K562 (cell line): ENCODE measurements at regions not wholly inside any gene's neighbourhood (a gene's known extent, or its start where the extent isn't known, plus 50 kb on each side); places are given as distances from the start of the nearest gene placed in this dataset.
"Not testable (repeated sequence)": the region's sequence is repeated elsewhere in the genome, so short reads cannot be mapped to it uniquely, and the experiment has no call there.

Source experiments
- ATAC-seq: fragments of 200-7000 bp; cut with Tn5 transposase; 3 replicates; pipeline ENCODE4 v1.9.1; 2020; ENCODE audit warnings: moderate library complexity
- BruUV-seq: library from RNA; stranded (reverse); fragments of 400-500 nt; replicated peaks from 2 replicates; lab custom pipeline; 2021; lab: Mats Ljungman, UMichigan
- CTCF ChIA-PET: fragments of 300-600 bp; formaldehyde crosslinking; extraction: SDS; loops from one replicate; lab custom pipeline; 2021; ENCODE audit warnings: low intra/inter-chr PET ratio; lab: Yijun Ruan, JAX
- POLR2A ChIA-PET: fragments of 300-600, 350-650 bp; sonication (Branson Sonifier 250); formaldehyde crosslinking; extraction: SDS; loops from one replicate; lab custom pipeline; 2021; ENCODE audit warnings: antibody characterized with exemption, inconsistent platforms; lab: Yijun Ruan, JAX
- DNase-seq, 4 experiments: peaks; one replicate each; pipeline versions ENCODE4 v3.0.0 to v3.0.0-alpha.2; 2011 to 2018; ENCODE audit warnings: low spot score in 3 of 4, mixed read lengths in 3 of 4; ENCODE audit errors: extremely low read depth in 1 of 4
- FAIRE-seq: peaks from 2 replicates; lab custom pipeline; 2011; peaks lifted over from hg19 to GRCh38; lab: Jason Lieb, UNC
- H2AFZ ChIP-seq: 2 replicates; pipeline ENCODE4 v1.6.0; 2011; ENCODE audit warnings: low read depth, low read length, control low read depth, inconsistent platforms
- H3K27ac ChIP-seq: fragments of 200-600 bp; 3 replicates; pipeline ENCODE4 v1.8.0; 2011; ENCODE audit warnings: low read depth, mild to moderate bottlenecking, control low read depth, inconsistent platforms, low read length, moderate library complexity, mixed read lengths; ENCODE audit errors: extremely low read depth
- H3K27me3 ChIP-seq, 2 experiments: fragments of 300-600 bp in 1 of 2; 2 replicates in 1 of 2; 3 replicates in 1 of 2; pipeline versions ENCODE4 v1.6.0 to v1.8.0; 2011; ENCODE audit warnings: inconsistent platforms in 2 of 2, low read length in 2 of 2, mild to moderate bottlenecking in 1 of 2, mixed read lengths in 1 of 2, moderate library complexity in 1 of 2; ENCODE audit not compliant: control insufficient read depth in 2 of 2, insufficient read depth in 2 of 2
- H3K36me3 ChIP-seq: fragments of 300-600 bp; 3 replicates; pipeline ENCODE4 v1.8.0; 2011; ENCODE audit warnings: mild to moderate bottlenecking, low read length, inconsistent platforms; ENCODE audit not compliant: control insufficient read depth, insufficient read depth
- H3K4me1 ChIP-seq, 2 experiments: fragments of 200-600 bp in 1 of 2; replicated peaks in 1 of 2; 2 replicates in 1 of 2; 3 replicates in 1 of 2; pipeline versions ENCODE4 v1.5.1 to v1.8.0; 2011; ENCODE audit warnings: inconsistent platforms in 2 of 2, low read length in 2 of 2, mild to moderate bottlenecking in 1 of 2, mixed read lengths in 1 of 2, moderate library complexity in 1 of 2; ENCODE audit not compliant: control insufficient read depth in 2 of 2, insufficient read depth in 2 of 2
- H3K4me2 ChIP-seq: 2 replicates; pipeline ENCODE4 v1.6.1; 2011; ENCODE audit warnings: low read length, control low read depth, inconsistent platforms, mixed read lengths; ENCODE audit not compliant: insufficient read depth
- H3K4me3 ChIP-seq: fragments of 200-600 bp; sonication (generic), shearing (Covaris generic); 2 replicates; pipeline ENCODE4 v1.5.1; 2016; ENCODE audit warnings: control low read depth, inconsistent platforms
- H3K79me2 ChIP-seq: fragments of 200-600 bp; 3 replicates; pipeline ENCODE4 v1.8.0; 2011; ENCODE audit warnings: low read length, inconsistent platforms; ENCODE audit not compliant: control insufficient read depth, insufficient read depth
- H3K9ac ChIP-seq, 2 experiments: 2 replicates each; pipeline versions ENCODE4 v1.6.0 to v1.6.1; 2011; ENCODE audit warnings: low read depth in 2 of 2, low read length in 2 of 2, control low read depth in 1 of 2, inconsistent platforms in 1 of 2, mild to moderate bottlenecking in 1 of 2, mixed read lengths in 1 of 2; ENCODE audit not compliant: insufficient read depth in 1 of 2
- H3K9me1 ChIP-seq: one replicate; pipeline ENCODE4 v1.6.0; 2011; ENCODE audit warnings: inconsistent platforms, mild to moderate bottlenecking, low read length, moderate library complexity; ENCODE audit not compliant: control insufficient read depth, insufficient read depth
- H3K9me3 ChIP-seq: replicated peaks from 2 replicates; pipeline ENCODE4 v1.5.1; 2011; ENCODE audit warnings: low read depth, low read length, inconsistent platforms; ENCODE audit not compliant: control insufficient read depth, insufficient read depth
- H4K20me1 ChIP-seq: replicated peaks from 2 replicates; pipeline ENCODE4 v1.6.1; 2011; ENCODE audit warnings: low read length, inconsistent platforms, mixed read lengths; ENCODE audit not compliant: control insufficient read depth, insufficient read depth
- ADNP ChIP-seq: fragments of 200-800 bp; sonication (Bioruptor generic); IDR thresholded peaks from 2 replicates; pipeline ENCODE4 v1.6.1; 2016; ENCODE audit warnings: missing genetic modification characterization, missing compliant biosample characterization
- BRF1 ChIP-seq: IDR thresholded peaks from 3 replicates; pipeline ENCODE4 v1.6.1; 2011; ENCODE audit warnings: borderline replicate concordance, mild to moderate bottlenecking; ENCODE audit not compliant: insufficient read length; ENCODE audit errors: extremely low read depth
- CCAR2 ChIP-seq: fragments of 200-400 bp; formaldehyde crosslinking; IDR thresholded peaks from 2 replicates; pipeline ENCODE4 v1.6.1; 2017; ENCODE audit warnings: mild to moderate bottlenecking, low read depth, low read length
- CSDE1 ChIP-seq, 2 experiments: fragments of 450-650 bp; IDR thresholded peaks; 2 replicates each; pipeline ENCODE4 v1.6.1; 2016; ENCODE audit warnings: mild to moderate bottlenecking in 1 of 2
- CTCFL ChIP-seq: IDR thresholded peaks from 2 replicates; pipeline ENCODE4 v1.6.1; 2011; ENCODE audit warnings: borderline replicate concordance, low read depth, mild to moderate bottlenecking, moderate library complexity, low read length; ENCODE audit not compliant: insufficient read depth, poor library complexity, severe bottlenecking
- HDAC6 ChIP-seq: IDR thresholded peaks from 2 replicates; pipeline ENCODE4 v1.6.1; 2012; ENCODE audit warnings: low read depth, mild to moderate bottlenecking, control low read depth, inconsistent platforms, low read length, moderate library complexity
- MXD1 ChIP-seq: fragments of 250-450 bp; sonication (Bioruptor Pico); IDR thresholded peaks from 2 replicates; pipeline ENCODE4 v1.8.0; 2021; ENCODE audit warnings: borderline replicate concordance, mild to moderate bottlenecking, moderate library complexity; ENCODE audit not compliant: poor library complexity, severe bottlenecking
- ZBTB8A ChIP-seq: fragments of 450-650 bp; IDR thresholded peaks from 2 replicates; pipeline ENCODE4 v1.6.1; 2018; ENCODE audit warnings: mild to moderate bottlenecking, moderate library complexity; ENCODE audit not compliant: partially characterized antibody
- ZNF140 ChIP-seq: fragments of 250-450 bp; sonication (Bioruptor Pico); IDR thresholded peaks from 2 replicates; pipeline ENCODE4 v1.8.0; 2021; ENCODE audit warnings: moderate library complexity, mild to moderate bottlenecking, inconsistent platforms
- ZNF232 ChIP-seq: sonication (generic); formaldehyde crosslinking; IDR thresholded peaks from 2 replicates; pipeline ENCODE4 v1.8.0; 2022; ENCODE audit warnings: mild to moderate bottlenecking, missing genetic modification reagents
- ZNF561 ChIP-seq: fragments of 450-650 bp; formaldehyde crosslinking; conservative IDR thresholded peaks from 2 replicates; pipeline ENCODE4 v1.4.0; 2020; ENCODE audit warnings: mild to moderate bottlenecking, moderate library complexity
- WGBS: fragments of 100-300 bp; shearing (Covaris generic); methylation state at CpG from one replicate; pipeline ENCODE4 v1.1.6; 2016; ENCODE audit warnings: low coverage, mixed read lengths; ENCODE audit not compliant: insufficient coverage; ENCODE audit errors: missing lambda C conversion rate; 5-methylcytosine and 5-hydroxymethylcytosine counted together
- in situ Hi-C: fragments of 300-500 bp; cut with MboI; formaldehyde crosslinking; loops from 4 replicates; pipeline ENCODE4 v1.15.0; 2018; ENCODE audit warnings: inconsistent platforms, mixed read lengths
- intact Hi-C: fragments of 100-400 bp; cut with micrococcal nuclease; formaldehyde crosslinking; loops from 2 replicates; pipeline ENCODE4 v1.14.2; 2022

- TF ChIP-seq CTCFL = no peak
Measured at GRCh38 chr10:100650693-100651092, 94.7 kb upstream of the PAX2 start (continued).

- in situ Hi-C loops, H3K9me3 ChIP-seq, H3K4me2 ChIP-seq, intact Hi-C loops, H3K27ac ChIP-seq, H3K9ac ChIP-seq, H2AFZ ChIP-seq, H3K36me3 ChIP-seq, H3K4me3 ChIP-seq, H4K20me1 ChIP-seq, CTCF ChIA-PET, POLR2A ChIA-PET, H3K9me1 ChIP-seq, DNase-seq, H3K79me2 ChIP-seq, BruUV-seq, ATAC-seq, FAIRE-seq: not testable (repeated sequence)
- Histone ChIP-seq H3K27me3 (peaks cover 15 to 23% of the 10 kb centered on the region in 2 experiments), H3K4me1 (peaks cover 0 to 16% of the 10 kb centered on the region in 2 experiments; a peak in 2 of 5 replicates)
- WGBS = no CpG with 5 or more reads among the region's 3 CpGs
Measured at GRCh38 chr10:100651099-100651498, 94.3 kb upstream of the PAX2 start.

GRCh38 chr10:100651916-100652315 is 93.5 kb upstream of the PAX2 start:
- H3K79me2 ChIP-seq = no peaks in the 10 kb centered on the region
- FAIRE-seq (no peak), ATAC-seq (no peak), DNase-seq (no peak)
- ChIA-PET POLR2A (interaction anchor here (0.6 kb wide), 1 partner anchor 171 kb away, joined by 3 read pairs; no protein-coding TSS in a partner anchor), CTCF (no interaction called here)
- H3K27me3 ChIP-seq = peaks cover 15 to 25% of the 10 kb centered on the region in 2 experiments
- no TSS peak for BruUV-seq
- no peak overlapping the region for H3K4me3 ChIP-seq
- no peak overlapping the region for H3K27ac ChIP-seq
- intact Hi-C loops = no loop called here
- no peaks in the 10 kb centered on the region for H3K9me3 ChIP-seq
- H3K36me3 ChIP-seq = no peaks in the 10 kb centered on the region
- in situ Hi-C loops = no loop called here
- no peak overlapping the region for H3K4me2 ChIP-seq
- H3K9ac ChIP-seq = no peak overlapping the region
- WGBS = 0% methylated on average over 2 of the region's 6 CpGs
- H2AFZ ChIP-seq = no peak overlapping the region
- H3K9me1 ChIP-seq = no peaks in the 10 kb centered on the region
- peaks cover 0 to 17% of the 10 kb centered on the region in 2 experiments; a peak in 2 of 5 replicates for H3K4me1 ChIP-seq
- no peaks in the 10 kb centered on the region for H4K20me1 ChIP-seq
- no peak for TF ChIP-seq ZNF140 (CRISPR knock-in tag)
- TF ChIP-seq ZNF232 = no peak
- no peak for TF ChIP-seq CSDE1 (IDR thresholded peaks at IDR 0.05)
- TF ChIP-seq MXD1 (CRISPR knock-in tag) = no peak
- TF ChIP-seq BRF1 = no peak
- no peak for TF ChIP-seq ADNP (tag)
- no peak for TF ChIP-seq CCAR2
- no peak for TF ChIP-seq ZBTB8A
- no peak for TF ChIP-seq ZNF561 (CRISPR knock-in tag)
- TF ChIP-seq HDAC6 = no peak
